Fibroblast of the aortic adventitia (primary cell): ENCODE measurements at regions not wholly inside any gene's neighbourhood (a gene's known extent, or its start where the extent isn't known, plus 50 kb on each side); places are given as distances from the start of the nearest gene placed in this dataset.

Experiments
- DNase-seq: peaks from one replicate; pipeline ENCODE4 v3.0.0-alpha.2; 2010; ENCODE audit warnings: low read depth
- H3K4me3 ChIP-seq: 2 replicates; pipeline ENCODE4 v1.5.1; 2011; ENCODE audit warnings: low read depth, mild to moderate bottlenecking, control low read depth, low read length, moderate library complexity
- CTCF ChIP-seq: IDR thresholded peaks from 2 replicates; pipeline ENCODE4 v1.5.1; 2011; ENCODE audit warnings: mild to moderate bottlenecking, low read length, control low read depth, inconsistent platforms; ENCODE audit not compliant: insufficient read depth

- DNase-seq, result peak; percentile 87
- no peak for TF ChIP-seq CTCF
- H3K4me3 ChIP-seq, result no peak overlapping the region
Measured at GRCh38 chr15:66927201-66928077, 138.0 kb upstream of the SMAD3 start.

- no peak for DNase-seq
- TF ChIP-seq CTCF, result no peak
- H3K4me3 ChIP-seq, result no peak overlapping the region
Measured at GRCh38 chr15:66928101-66928500, 137.3 kb upstream of the SMAD3 start.

GRCh38 chr15:66928784-66929183, 136.6 kb upstream of the SMAD3 start:
- H3K4me3 ChIP-seq, result no peak overlapping the region
- no peak for TF ChIP-seq CTCF
- no peak for DNase-seq

- DNase-seq, result no peak
- no peak overlapping the region for H3K4me3 ChIP-seq
- TF ChIP-seq CTCF, result no peak
Measured at GRCh38 chr15:66929843-66930402, 135.5 kb upstream of the SMAD3 start.

DNA sequence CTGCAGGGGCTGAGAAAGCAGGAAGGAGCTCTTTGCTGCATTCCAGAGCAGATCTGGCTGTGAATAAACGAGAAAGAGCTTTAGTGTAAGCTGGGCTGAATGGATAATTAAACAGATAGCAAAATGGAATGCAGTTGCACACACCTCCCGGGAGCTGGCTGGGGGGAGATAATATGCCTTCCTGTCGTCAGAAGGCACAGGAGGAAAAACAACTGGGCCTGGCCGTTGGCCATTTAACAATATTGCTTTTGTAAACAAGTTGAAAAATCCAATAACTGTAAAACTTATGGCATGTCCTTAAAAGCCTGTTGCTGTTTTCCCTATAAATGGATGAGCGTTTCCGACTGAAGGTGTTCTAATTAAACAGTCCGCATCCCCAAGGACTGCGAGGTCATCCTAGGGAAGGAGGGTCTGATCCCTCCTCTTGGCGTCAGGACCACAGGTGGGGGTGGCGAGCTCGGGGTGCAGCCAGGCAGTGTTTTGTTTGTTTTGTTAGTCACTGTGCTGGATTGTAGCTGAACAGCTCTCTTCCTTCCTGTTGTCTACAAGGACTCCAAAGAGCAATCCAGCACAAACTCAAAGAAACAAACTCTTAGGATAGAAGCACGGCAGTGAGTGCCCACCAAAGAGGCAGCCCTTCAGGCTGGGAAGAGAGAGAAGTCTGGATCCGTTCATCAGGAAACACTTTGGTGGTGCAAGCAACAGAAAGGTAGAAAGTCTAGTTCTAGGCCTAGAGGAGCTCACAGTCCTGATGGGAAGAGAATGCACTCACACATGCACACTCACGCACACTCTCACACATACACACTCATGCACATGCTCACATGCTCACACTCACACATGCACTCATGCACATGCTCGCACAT, 133.4 kb upstream of the SMAD3 start:
- peak; percentile 52 for DNase-seq
- TF ChIP-seq CTCF, result no peak
- H3K4me3 ChIP-seq, result no peak overlapping the region

GRCh38 chr15:66932634-66933024, 132.8 kb upstream of the SMAD3 start:
- DNase-seq, result no peak
- H3K4me3 ChIP-seq, result no peak overlapping the region
- no peak for TF ChIP-seq CTCF
